Femur (tissue), 1 donor: ENCODE measurements at regions not wholly inside any gene's neighbourhood (a gene's known extent, or its start where the extent isn't known, plus 50 kb on each side); places are given as distances from the start of the nearest gene placed in this dataset.

Experiments
- DNase-seq: peaks from one replicate; pipeline ENCODE4 v3.0.0-alpha.2; 2017

DNA sequence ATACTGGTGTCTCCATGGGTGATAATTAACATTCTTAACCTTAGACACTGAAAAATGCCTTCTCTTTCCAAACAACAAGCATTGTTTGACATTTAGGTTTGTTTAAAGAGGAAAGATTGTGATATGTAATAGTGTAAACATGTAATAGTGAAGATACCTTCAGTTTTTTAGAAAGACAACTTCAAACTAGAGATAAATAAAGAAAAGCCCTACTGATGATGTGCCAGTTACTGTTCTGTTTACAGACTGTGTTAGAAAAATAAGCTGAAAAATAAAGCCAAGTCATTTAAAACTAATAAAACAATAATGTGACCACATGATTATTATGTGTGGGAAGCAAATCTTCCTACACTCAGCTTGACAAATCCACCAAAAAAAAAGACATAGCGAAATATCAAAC is 2035.3 kb upstream of the TENM3 start:
- DNase-seq = no peak

DNA sequence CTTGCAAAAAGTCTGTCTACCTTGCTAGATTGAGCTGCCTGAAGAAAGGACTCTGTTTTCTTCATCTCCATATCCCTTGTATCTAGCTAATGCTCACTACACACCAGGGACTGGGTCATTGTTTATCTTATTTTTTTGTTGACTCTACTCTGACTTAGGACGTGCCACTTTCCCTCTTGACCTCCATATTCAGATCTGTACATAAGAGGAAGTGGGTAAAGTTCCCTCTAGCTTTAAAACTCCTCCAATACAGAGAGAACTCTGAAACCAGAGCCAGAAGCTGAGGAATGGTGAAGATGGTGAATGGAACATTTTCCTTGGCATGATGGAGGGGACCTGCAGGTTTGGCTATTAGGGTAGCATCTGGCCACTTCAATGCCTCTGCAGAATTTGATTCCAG is 2026.1 kb upstream of the TENM3 start:
- no peak for DNase-seq

DNA sequence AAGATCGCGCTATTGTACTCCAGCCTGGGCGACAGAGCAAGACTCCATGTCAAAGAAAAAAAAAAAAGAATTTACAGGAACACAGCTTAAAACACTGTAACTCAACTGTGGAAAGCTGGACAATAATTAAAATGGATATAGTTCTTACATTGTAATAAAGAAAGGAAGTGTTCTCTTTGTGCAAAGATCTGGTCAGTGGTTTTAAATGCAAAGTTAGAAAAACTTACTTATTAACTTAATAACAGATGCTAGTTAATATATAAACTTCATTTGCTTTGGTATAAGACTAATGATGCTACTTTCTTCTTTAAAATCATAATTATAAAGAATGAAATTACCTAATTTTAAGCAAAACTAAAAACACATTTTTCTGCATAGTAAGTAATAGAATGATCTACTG is 2024.1 kb upstream of the TENM3 start:
- no peak for DNase-seq

DNA sequence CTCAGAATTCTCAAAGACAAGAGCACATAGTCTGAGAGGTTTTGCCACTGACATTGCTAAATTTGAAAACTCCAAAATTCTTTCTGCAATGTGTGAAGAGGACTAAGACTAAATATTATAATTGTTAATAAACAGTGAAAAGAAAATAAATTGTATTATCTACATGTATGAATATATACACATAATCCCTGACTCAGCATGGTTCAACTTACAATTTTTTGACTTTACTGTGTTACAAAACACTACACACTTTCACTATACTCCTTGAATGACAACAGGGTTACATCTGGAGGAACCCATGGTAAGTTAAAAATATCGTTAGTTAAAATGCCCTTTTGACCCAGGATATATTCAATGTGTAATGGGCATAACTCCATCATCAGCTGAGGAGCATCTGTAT is 2017.2 kb upstream of the TENM3 start:
- DNase-seq = no peak

DNA sequence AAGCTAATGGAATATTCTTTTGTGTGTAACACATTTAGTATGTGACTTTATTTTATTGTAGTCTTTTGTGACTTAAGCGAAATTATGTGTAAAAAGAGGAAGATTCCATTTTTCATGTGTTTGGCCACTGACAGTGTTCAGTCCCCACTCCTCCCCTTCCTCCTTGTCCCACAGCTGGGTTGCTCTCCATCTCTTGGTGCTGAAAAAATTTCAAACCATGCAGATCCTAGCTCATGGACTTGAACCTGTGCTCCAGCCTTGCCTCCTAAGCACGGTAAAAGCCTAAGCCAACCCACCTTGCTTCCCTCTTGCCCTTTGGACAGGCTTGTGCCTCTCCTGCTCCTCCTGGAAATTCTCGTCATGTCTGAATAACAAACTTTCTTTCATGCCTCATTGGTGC is 2008.5 kb upstream of the TENM3 start:
- no peak for DNase-seq

DNA sequence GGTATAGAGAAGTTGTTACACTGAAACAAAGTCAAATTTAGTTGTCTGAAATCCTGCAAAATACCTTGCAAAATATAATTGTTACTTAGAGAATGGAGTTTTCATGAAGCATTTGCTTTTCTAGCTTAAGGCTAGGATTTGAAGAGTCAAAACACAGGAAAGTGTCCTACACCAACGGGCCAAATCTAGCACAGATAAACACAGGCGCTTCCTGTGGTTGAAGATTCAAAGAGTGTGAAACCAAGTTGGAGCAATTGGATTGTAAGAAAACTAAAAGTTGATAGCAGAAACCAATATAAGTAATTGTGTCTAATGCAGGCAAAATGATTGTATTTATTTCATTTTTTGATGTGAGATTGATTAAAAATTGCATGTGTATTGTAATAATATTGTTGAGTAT is 2002.5 kb upstream of the TENM3 start:
- DNase-seq = no peak

DNA sequence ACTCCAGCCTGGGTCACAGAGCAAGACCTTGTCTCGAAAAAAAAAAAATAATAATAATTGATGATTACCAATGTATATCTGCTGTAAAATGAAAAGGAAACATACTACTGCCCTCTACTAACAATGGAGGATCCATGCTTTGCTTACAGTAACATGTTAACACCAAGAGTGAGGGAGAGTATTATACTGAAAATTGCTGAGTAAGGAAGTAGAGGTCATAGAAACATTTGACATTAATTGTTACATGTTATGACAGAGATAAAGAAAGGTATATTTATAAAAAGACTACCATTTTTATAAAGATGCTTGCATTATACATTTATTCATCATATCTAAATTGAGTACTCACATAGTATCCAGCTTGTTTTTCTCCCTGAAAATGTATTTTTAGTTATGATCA is 1989.8 kb upstream of the TENM3 start:
- no peak for DNase-seq

DNA sequence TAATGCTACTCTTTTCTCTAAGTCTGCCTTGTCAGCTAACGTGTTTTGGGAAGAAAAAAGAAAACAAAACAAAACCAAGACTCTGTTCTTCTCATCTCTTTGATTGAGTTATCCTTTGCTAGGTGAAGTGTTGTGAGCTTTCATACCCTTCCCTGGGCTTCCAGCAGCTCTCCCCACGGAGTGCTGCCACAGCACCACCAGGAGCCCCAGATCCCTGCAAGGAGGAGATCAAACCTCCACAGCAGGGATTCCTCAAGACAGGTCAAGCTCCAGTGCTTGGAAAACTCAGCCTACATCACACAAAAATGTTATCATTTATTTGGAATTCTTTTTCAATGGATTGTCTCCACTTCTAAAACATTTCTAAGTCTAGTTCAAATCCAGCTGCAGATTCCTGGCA is 1981.9 kb upstream of the TENM3 start:
- DNase-seq = no peak

DNA sequence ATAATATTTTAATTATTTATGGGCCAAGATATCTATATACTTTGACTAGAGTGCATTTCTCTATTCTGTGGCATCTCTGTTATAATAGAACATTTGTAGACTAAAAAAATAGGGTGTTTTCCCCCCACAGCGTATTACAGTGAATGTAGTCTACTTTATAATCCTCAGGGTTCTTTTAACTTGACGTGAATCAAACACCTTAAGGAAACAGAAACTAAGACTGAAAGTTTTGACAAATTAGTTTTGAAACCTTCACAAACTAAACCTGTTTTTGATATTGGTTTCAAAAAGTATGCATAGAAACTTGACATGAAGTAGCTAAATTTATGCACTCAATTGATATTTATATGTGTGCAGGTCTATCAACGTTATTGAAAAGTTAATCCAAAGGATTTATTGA is 1963.1 kb upstream of the TENM3 start:
- no peak for DNase-seq

DNA sequence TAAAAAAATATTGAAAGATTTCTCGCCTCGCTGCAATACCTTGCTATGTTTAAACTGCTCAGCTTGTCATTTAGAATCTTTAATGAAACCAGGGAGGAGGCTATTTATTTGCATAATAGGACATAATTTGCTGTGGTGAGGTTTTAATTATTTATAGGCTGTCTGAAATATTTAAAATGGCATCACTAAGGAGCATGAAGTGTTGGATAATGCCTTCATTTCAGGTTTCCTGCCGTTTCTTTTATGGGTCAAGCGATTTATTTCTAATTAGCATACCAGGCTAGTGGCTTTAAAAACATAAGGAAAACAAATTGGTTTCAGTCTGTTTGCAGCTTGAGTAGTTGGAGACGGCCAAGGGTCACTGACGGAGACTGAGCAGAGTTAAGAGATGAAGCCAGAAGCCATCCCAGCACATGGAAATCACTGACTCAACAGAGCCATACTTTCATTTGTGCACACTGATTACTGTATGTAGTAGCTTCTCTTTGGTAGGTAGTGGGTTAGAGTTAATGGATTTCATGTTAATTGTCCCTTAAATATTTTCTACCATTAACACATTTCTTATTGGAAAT is 1962.4 kb upstream of the TENM3 start:
- no peak for DNase-seq

DNA sequence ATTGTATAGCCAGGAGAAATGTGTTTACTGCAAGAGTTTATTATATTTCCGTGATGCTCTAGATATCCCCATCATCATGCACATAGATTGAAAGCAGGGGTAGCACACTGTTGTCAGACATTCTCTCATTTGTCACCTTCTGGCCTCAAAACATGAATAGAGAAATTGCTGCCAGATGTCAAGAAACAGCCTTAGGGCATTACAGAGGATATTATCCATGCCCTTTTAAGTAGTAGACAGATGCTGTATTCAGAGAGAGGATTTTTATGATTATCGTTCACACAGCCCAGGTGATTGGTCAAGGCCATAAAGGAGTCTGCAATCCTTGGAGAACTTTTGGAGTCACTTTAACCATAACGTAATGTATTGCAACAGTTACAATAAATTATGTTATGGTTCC is 1961.5 kb upstream of the TENM3 start:
- DNase-seq = no peak

DNA sequence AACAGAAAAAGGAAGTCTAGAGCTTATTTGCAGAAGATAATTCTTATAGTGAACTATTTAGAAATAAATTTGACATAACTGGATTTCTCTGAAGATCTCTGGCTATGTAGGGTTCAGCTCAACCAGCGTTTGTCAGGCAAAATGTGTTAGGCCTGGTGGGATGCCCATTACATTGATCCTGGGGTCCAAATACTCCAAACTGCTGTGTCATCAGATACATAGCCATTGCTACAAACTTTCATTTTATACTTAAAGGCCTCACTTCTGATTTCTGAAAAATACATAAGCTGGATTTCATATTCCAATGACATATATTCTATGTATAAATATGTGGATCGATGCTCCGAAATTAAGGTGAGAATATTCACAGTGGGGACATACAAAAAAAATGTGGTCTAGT is 1958.9 kb upstream of the TENM3 start:
- DNase-seq = no peak

DNA sequence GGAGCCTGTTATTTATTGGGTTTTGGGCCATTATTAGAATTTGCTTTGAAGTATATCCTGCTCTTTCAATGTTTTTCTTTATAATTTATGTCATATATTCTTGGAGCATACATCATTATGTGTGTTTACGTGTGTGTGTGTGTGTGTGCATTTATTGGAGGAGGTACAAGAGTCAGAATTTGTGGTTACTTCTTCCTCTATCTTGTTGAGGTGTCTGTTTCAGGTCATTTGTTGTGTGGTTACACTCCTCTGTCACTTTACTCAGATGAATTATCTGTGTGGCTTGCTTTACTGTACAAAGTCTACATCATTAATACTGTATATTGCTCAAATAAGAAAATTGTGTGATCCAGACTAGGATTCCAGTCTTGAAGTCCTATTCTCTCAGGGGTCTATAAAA is 1957.4 kb upstream of the TENM3 start:
- no peak for DNase-seq

DNA sequence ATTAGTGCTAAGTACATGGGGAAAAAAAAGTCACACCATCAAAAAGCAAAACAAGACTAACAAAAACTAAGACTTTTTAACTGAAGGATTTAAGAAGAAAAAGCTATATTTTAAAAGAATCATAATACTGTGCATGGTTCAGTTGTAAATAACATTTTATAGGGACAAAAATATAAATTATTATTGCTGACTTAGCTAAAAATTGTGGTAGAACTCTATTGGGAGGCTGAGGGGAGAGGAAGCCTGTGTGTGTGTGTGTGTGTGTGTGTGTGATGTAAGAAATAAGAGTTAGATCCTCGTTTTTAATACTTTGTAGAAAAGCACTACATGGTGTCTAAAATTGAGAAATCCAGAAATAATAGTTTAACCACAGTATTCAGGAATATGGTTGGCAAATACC is 1950.9 kb upstream of the TENM3 start:
- no peak for DNase-seq

DNA sequence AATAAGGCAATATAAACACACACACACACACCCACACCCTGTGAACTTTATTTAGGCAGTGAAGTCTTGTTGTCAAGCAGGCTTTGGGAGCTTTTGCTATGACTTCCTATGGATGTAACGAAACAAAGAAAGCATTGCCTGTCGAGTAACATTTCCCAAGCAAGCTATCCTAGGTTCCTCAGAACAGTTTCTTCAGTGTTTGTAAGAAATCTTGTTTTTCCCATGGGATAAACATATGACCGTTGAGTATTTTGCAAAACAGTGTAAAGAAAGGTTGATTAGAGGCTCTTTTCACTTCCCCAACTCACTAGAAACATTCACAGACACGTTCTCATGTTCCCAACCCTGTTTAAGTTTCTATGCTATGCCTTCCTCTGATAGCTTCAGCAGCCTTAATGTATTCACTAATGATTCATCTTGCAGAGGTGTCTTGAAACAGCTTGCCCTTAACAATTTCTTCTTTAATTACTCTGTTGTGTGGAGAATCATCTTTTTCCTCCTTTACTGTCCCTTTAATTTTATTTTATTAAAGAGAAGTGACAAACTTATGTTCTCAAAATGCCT is 1947.1 kb upstream of the TENM3 start:
- no peak for DNase-seq

DNA sequence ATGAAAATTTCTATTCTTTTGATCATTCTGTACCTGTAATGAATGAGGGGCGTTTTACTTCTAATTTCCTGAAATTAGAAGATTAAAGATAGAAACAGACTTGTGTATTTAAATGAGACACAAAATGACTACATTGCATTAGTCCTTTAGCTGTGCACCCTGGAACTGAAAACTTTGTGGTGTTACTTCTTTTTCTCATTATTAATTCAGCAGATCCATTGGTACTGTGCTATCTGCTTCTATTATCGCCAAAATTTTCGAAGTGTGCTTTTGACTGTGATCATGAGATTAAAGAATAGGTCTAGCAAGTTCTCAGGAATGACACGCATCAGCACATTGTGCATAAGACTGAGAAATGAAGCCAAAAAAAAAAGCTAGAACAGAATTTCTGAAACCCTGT is 1938.9 kb upstream of the TENM3 start:
- no peak for DNase-seq

DNA sequence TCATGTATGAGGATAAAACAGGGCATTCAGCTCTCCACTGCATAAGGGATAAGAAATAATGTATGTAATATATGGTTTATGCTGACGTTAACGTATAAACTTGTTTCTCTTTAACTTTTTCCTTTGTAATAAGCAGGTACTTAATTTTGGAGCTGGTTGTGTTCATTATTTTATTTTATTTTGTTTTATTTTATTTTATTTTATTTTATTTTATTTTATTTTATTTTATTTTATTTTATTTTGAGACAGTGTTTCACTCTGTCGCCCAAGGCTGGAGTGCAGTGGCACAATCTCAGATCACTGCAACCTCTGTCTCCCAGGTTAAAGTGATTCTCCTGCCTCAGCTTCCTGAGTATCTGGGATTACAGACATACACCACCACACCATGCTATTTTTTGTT is 1932.6 kb upstream of the TENM3 start:
- DNase-seq = no peak

DNA sequence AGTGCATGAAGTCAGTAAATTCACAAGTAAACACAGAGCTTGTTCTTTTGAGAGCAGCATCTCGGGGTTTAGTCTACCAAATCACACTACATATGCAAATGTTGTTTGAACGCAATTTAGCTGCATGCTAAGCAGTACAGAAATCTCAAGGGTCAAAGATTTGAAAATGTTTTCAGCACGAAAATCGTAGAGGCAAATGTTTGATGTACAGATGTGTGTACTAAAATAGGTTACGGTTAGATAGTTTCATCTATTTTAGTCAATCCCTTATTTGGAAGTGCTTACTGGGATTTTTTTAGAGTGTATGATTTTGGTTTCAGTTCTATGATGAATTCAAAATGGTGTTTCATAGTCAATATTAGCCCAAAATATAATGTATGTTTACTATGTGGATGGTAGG is 1928.2 kb upstream of the TENM3 start:
- DNase-seq = no peak

DNA sequence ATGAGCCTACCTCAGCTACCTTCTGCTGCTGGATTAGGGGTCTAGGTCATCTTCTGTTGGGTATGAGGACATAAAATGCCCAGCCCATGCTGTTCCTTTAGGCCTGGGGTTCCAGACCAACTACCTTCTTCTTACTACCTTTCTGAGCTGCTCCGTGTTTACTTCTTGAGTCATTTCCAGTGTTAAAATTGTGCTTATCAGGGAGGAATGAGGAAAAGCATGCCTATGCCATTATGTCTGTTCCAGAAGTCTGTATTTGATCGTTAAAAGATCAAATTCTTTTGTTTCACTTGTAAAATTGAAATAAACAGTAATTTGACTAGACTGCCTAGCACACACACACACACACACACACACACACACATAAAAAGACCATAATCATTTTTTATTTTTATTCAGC is 1912.7 kb upstream of the TENM3 start:
- DNase-seq = no peak

DNA sequence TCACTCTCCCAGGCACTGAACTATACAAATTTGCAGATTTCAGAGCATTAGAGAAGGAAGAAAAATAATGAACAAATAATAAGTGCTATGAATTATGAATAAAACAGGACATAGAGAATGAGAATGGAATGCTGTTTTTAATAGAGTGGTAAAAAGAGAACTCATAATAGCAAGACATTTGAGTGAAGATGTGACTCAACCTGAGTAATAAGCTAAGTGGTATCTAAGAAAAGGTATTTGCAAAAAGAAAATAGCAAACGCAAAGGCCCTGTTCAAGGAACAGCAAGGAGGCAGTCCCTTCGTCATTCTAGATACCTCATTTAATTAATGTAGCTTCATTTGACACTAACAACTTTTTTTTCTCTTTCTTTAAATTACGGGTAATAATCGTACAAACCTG is 1910.0 kb upstream of the TENM3 start:
- no peak for DNase-seq

DNA sequence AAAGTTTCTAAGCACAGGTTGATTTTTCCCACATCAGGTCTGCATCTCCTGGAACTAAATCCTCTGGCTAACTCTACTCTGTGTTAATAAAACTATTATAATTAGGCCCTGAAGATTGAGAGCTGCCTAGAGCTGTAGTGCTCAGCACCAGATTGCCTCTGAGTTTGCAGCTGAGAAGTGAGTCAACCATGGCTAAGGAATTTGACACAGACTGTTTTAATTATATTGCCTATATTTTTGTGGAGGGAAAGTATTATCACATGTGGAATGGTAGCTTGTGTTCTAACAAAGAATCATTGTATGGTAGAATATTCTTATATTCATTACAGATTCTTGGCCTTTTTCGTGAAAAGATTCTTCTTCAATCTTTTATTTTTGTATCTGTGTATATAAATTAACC is 1907.6 kb upstream of the TENM3 start:
- no peak for DNase-seq

DNA sequence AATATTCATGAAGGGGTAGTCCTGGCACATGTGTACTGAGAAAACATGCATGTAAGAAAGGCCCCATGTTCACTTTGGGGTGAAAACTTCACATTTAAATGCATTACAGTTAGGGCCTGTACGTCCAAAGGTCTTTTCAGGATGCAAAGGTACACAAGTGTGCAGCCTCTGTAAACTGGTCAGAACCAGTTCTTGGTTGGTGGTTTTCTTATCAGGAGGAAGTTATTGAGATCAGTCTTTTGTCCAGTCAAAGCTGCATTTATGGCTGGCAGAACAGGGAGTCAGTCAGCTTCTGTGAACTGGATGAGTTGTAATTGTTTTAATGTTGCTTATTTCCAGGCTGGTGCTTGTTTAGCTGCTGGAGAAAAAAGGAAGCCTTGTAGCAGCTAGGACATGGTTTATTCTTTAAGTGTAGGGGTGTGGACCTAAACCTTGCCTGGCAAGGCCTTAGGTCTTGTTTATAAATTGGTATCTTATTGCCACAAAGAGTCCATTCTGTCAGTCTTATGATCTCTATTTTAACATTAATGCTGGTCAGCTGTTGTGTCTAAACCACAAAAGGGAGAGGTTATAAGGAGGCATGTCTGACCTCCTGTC is 1906.6 kb upstream of the TENM3 start:
- no peak for DNase-seq

DNA sequence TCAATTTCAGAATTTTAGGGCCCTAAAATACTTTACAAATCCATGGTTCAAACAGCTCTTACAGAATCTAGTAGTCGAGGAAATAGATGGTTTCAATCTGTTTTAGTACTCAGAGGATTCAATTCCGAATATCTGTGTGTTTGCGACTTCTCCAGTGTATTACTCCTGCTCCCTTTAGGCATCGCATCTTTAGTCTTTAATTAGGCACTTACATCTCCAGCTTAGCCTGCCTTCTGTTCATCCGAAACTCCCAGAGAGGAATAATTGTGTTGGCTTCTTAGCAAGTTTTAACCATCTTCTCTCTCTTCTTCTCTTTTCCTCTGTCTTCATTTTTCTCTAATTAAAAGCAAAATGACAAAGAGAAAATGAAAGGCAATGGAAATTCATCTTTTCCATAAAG is 1901.3 kb upstream of the TENM3 start:
- no peak for DNase-seq

DNA sequence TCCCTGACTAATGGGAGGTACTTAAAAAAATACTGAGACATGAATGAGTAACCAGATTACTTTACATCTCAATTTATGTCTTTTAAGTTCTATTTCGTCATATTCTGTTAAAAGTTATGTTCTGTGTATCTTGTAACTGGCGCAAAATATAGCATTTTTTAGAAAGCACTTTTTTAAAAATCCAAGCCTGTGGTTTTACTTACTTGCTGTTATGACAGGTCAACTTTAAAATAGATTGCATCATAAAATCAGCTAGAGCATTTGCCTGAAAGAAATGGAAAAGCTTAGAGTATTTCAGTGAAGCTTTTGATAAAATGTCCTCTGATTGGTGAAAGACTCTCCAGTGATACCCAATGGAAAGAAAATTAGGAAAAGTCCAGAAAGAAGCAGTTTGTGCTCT is 1892.3 kb upstream of the TENM3 start:
- DNase-seq = no peak

DNA sequence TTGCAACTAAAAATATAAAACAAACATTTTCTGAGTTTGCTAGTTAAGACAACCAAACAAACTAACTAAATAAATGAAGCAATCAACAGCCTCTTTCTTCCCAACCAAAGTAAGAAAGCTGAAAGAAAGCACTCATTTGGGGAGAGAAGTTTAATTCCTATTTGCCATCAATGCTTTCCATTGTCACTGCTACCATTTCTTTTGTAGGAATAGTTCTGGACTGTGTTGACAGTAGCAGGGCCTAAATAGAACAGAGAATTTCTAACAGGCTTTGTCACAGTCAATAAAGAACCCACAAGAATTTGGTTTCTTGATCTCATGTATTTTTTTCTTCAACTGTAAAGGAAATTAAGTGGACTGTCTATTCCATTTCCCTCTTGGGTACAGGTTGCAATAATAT is 1886.4 kb upstream of the TENM3 start:
- no peak for DNase-seq
